ENCODE measurements at regions not wholly inside any gene's neighbourhood (a gene's known extent, or its start where the extent isn't known, plus 50 kb on each side); places are given as distances from the start of the nearest gene placed in this dataset.

- Mint-ChIP-seq H3K36me3 (ENCODE audit: low read depth, unreplicated experiment) (no peaks in the 10 kb centered on the region), H3K4me3 (ENCODE audit: unreplicated experiment) (no peak overlapping the region), H3K4me1 (ENCODE audit: unreplicated experiment) (peaks cover 7% of the 10 kb centered on the region), H3K27ac (ENCODE audit: unreplicated experiment) (no peak overlapping the region), H3K27me3 (ENCODE audit: unreplicated experiment) (peaks cover 1% of the 10 kb centered on the region), H3K9me3 (ENCODE audit: unreplicated experiment) (no peaks in the 10 kb centered on the region)
- TF ChIP-seq, protein P1, sequence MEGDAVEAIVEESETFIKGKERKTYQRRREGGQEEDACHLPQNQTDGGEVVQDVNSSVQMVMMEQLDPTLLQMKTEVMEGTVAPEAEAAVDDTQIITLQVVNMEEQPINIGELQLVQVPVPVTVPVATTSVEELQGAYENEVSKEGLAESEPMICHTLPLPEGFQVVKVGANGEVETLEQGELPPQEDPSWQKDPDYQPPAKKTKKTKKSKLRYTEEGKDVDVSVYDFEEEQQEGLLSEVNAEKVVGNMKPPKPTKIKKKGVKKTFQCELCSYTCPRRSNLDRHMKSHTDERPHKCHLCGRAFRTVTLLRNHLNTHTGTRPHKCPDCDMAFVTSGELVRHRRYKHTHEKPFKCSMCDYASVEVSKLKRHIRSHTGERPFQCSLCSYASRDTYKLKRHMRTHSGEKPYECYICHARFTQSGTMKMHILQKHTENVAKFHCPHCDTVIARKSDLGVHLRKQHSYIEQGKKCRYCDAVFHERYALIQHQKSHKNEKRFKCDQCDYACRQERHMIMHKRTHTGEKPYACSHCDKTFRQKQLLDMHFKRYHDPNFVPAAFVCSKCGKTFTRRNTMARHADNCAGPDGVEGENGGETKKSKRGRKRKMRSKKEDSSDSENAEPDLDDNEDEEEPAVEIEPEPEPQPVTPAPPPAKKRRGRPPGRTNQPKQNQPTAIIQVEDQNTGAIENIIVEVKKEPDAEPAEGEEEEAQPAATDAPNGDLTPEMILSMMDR (IDR thresholded peaks at IDR 0.05; ENCODE audit: unreplicated experiment) = no peak
- no peak for DNase-seq (ENCODE audit: low spot score)
Measured at GRCh38 chr6:93784794-93785693, 365.7 kb upstream of the EPHA7 start.

- Mint-ChIP-seq H3K27me3 (ENCODE audit: unreplicated experiment) (no peaks in the 10 kb centered on the region), H3K27ac (ENCODE audit: unreplicated experiment) (no peak overlapping the region), H3K4me3 (ENCODE audit: unreplicated experiment) (no peak overlapping the region), H3K4me1 (ENCODE audit: unreplicated experiment) (no peaks in the 10 kb centered on the region), H3K9me3 (ENCODE audit: unreplicated experiment) (no peaks in the 10 kb centered on the region), H3K36me3 (ENCODE audit: low read depth, unreplicated experiment) (no peaks in the 10 kb centered on the region)
- peak; percentile 10 for DNase-seq (ENCODE audit: low spot score)
- TF ChIP-seq, protein P1 (IDR thresholded peaks at IDR 0.05; ENCODE audit: unreplicated experiment) = no peak
Measured at GRCh38 chr6:93779086-93779841, 359.9 kb upstream of the EPHA7 start.

GRCh38 chr6:93759190-93759589, 339.8 kb upstream of the EPHA7 start:
- no peaks in the 10 kb centered on the region for H3K36me3 Mint-ChIP-seq (ENCODE audit: low read depth, unreplicated experiment)
- H3K4me1 Mint-ChIP-seq (ENCODE audit: unreplicated experiment) = no peaks in the 10 kb centered on the region
- H3K4me3 Mint-ChIP-seq (ENCODE audit: unreplicated experiment) = no peak overlapping the region
- H3K9me3 Mint-ChIP-seq (ENCODE audit: unreplicated experiment) = no peaks in the 10 kb centered on the region
- no peak for DNase-seq (ENCODE audit: low spot score)
- H3K27ac Mint-ChIP-seq (ENCODE audit: unreplicated experiment) = no peak overlapping the region
- H3K27me3 Mint-ChIP-seq (ENCODE audit: unreplicated experiment) = no peaks in the 10 kb centered on the region
- TF ChIP-seq, protein P1 (IDR thresholded peaks at IDR 0.05; ENCODE audit: unreplicated experiment) = no peak

DNA sequence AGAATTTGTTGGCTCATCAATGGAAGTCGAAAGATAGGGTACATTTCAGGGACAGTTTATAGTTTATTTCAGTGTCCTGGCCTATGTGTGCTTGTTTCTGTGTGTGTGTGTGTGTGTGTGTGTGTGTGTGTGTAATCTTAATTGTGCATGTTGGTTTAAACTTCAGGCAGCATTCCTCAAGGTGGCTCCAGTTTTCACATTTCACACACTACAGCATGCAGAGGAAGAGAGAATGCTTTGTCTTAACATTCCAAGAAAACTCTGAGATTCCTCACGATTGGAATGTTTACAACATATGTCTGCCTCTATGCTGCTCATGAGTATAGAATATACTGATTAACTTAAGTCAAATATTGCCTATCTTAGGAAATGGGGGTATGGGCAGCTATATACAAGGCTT, 332.6 kb upstream of the EPHA7 start:
- no peaks in the 10 kb centered on the region for H3K9me3 Mint-ChIP-seq (ENCODE audit: unreplicated experiment)
- no peak overlapping the region for H3K27ac Mint-ChIP-seq (ENCODE audit: unreplicated experiment)
- H3K4me3 Mint-ChIP-seq (ENCODE audit: unreplicated experiment) = no peak overlapping the region
- H3K27me3 Mint-ChIP-seq (ENCODE audit: unreplicated experiment) = no peaks in the 10 kb centered on the region
- H3K36me3 Mint-ChIP-seq (ENCODE audit: low read depth, unreplicated experiment) = no peaks in the 10 kb centered on the region
- no peak for DNase-seq (ENCODE audit: low spot score)
- TF ChIP-seq, protein P1 (IDR thresholded peaks at IDR 0.05; ENCODE audit: unreplicated experiment) = no peak
- H3K4me1 Mint-ChIP-seq (ENCODE audit: unreplicated experiment) = no peaks in the 10 kb centered on the region

GRCh38 chr6:93749930-93750329, 330.6 kb upstream of the EPHA7 start:
- Mint-ChIP-seq H3K36me3 (ENCODE audit: low read depth, unreplicated experiment) (no peaks in the 10 kb centered on the region), H3K4me3 (ENCODE audit: unreplicated experiment) (no peak overlapping the region)
- TF ChIP-seq, protein P1 (IDR thresholded peaks at IDR 0.05; ENCODE audit: unreplicated experiment) = no peak

More at GRCh38 chr6:93749930-93750329, 330.6 kb upstream of the EPHA7 start:
- DNase-seq (ENCODE audit: low spot score) = no peak
- Mint-ChIP-seq H3K9me3 (ENCODE audit: unreplicated experiment) (no peaks in the 10 kb centered on the region), H3K27me3 (ENCODE audit: unreplicated experiment) (no peaks in the 10 kb centered on the region), H3K4me1 (ENCODE audit: unreplicated experiment) (no peaks in the 10 kb centered on the region), H3K27ac (ENCODE audit: unreplicated experiment) (no peak overlapping the region)

All from endothelial cell (in vitro differentiated cells).